ENCODE measurements at regions not wholly inside any gene's neighbourhood (a gene's known extent, or its start where the extent isn't known, plus 50 kb on each side); places are given as distances from the start of the nearest gene placed in this dataset.

DNA sequence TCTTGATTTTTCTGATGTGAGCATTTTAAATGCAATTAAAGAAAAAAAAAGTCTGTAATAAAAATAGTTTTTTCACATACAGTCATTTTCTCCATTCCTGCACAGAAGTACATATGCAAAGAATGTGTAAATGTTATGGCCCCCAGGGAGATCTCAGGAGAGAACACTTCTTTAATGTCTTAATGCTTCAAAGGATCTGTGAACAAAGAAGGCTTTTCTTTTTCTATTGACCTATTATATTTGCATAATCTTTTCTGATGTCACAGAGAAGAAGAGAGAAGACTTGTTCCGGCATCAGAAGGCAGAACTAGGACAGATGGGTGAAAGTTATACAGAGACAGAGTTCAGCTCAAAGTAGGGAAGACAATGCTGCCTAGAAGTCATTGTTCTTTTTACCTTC, 413.5 kb upstream of the STXBP6 start:
- TF ChIP-seq, protein P1, sequence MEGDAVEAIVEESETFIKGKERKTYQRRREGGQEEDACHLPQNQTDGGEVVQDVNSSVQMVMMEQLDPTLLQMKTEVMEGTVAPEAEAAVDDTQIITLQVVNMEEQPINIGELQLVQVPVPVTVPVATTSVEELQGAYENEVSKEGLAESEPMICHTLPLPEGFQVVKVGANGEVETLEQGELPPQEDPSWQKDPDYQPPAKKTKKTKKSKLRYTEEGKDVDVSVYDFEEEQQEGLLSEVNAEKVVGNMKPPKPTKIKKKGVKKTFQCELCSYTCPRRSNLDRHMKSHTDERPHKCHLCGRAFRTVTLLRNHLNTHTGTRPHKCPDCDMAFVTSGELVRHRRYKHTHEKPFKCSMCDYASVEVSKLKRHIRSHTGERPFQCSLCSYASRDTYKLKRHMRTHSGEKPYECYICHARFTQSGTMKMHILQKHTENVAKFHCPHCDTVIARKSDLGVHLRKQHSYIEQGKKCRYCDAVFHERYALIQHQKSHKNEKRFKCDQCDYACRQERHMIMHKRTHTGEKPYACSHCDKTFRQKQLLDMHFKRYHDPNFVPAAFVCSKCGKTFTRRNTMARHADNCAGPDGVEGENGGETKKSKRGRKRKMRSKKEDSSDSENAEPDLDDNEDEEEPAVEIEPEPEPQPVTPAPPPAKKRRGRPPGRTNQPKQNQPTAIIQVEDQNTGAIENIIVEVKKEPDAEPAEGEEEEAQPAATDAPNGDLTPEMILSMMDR (IDR thresholded peaks at IDR 0.05; ENCODE audit: insufficient read depth, low read length, poor library complexity, severe bottlenecking), result no peak
- no peak for TF ChIP-seq EZH2phosphoT487 (conservative IDR thresholded peaks at IDR 0.05; ENCODE audit: low read length)
